ENCODE measurements at regions not wholly inside any gene's neighbourhood (a gene's known extent, or its start where the extent isn't known, plus 50 kb on each side); places are given as distances from the start of the nearest gene placed in this dataset.

DNA sequence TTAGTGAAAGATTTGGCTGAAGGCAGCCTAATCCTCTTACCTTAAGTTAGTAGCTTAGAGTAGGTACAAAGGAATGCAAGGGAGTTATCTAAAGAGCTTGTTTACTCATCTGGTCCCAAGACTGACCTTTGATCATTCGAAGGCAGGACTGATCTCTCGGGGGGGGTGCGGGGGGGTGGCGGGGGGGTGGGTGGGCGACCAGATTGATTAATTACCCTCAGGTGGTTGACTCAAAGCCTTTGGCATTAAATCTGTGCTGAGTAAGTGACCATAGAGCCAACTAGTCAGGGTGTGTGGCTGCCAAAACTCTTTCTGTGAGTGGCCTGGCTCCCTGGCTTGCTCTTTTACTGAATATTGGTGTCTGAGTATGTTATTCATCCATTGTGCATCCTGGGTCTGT lies 731.9 kb upstream of the FBXO33 start:
- H3K27ac Mint-ChIP-seq, result no peak overlapping the region
- no peaks in the 10 kb centered on the region for H3K36me3 ChIP-seq (ENCODE audit: control insufficient read depth, insufficient read depth, low read length)
- H3K9me3 Mint-ChIP-seq, result peaks cover 9 to 29% of the 10 kb centered on the region in 2 donors
- no peaks in the 10 kb centered on the region for H3K4me1 ChIP-seq (ENCODE audit: control insufficient read depth, insufficient read depth, low read length)
- ATAC-seq (no peak), DNase-seq (no peak)
- H3K4me3 Mint-ChIP-seq, result no peak overlapping the region
- H3K4me1 Mint-ChIP-seq, result no peaks in the 10 kb centered on the region
- H3K27me3 Mint-ChIP-seq (ENCODE audit: low read depth in 2 of 2), result no peaks in the 10 kb centered on the region
- H3K27me3 ChIP-seq (ENCODE audit: control insufficient read depth, insufficient read depth, low read length), result no peaks in the 10 kb centered on the region
- intact Hi-C loops (cut with micrococcal nuclease), result no loop called here
- WGBS (ENCODE audit: insufficient coverage), result 50% methylated on average over 1 of the region's 5 CpGs
- peaks cover 10% of the 10 kb centered on the region for H3K9me3 ChIP-seq (ENCODE audit: control insufficient read depth, insufficient read depth, low read length)
- no peak overlapping the region for H3K4me3 ChIP-seq (ENCODE audit: low read length)
- peaks cover 8% of the 10 kb centered on the region for H3K36me3 Mint-ChIP-seq
- TF ChIP-seq, protein P1, sequence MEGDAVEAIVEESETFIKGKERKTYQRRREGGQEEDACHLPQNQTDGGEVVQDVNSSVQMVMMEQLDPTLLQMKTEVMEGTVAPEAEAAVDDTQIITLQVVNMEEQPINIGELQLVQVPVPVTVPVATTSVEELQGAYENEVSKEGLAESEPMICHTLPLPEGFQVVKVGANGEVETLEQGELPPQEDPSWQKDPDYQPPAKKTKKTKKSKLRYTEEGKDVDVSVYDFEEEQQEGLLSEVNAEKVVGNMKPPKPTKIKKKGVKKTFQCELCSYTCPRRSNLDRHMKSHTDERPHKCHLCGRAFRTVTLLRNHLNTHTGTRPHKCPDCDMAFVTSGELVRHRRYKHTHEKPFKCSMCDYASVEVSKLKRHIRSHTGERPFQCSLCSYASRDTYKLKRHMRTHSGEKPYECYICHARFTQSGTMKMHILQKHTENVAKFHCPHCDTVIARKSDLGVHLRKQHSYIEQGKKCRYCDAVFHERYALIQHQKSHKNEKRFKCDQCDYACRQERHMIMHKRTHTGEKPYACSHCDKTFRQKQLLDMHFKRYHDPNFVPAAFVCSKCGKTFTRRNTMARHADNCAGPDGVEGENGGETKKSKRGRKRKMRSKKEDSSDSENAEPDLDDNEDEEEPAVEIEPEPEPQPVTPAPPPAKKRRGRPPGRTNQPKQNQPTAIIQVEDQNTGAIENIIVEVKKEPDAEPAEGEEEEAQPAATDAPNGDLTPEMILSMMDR (IDR thresholded peaks at IDR 0.05), result no peak
- no peak overlapping the region for H3K27ac ChIP-seq (ENCODE audit: low read length)

GRCh38 chr14:40139657-40140056 lies 707.4 kb upstream of the FBXO33 start:
- Mint-ChIP-seq H3K27me3 (ENCODE audit: low read depth in 2 of 2) (no peaks in the 10 kb centered on the region), H3K9me3 (peaks cover 26 to 27% of the 10 kb centered on the region in 2 donors), H3K27ac (no peak overlapping the region), H3K36me3 (peaks cover 14% of the 10 kb centered on the region), H3K4me1 (no peaks in the 10 kb centered on the region), H3K4me3 (no peak overlapping the region)
- ATAC-seq (no peak), DNase-seq (no peak)
- intact Hi-C loops (cut with micrococcal nuclease), result loop anchor here (1.0 kb wide), 1 partner anchor 10 kb away; no protein-coding TSS in a partner anchor
- Histone ChIP-seq H3K9me3 (ENCODE audit: control insufficient read depth, insufficient read depth, low read length) (no peaks in the 10 kb centered on the region), H3K27ac (ENCODE audit: low read length) (no peak overlapping the region), H3K27me3 (ENCODE audit: control insufficient read depth, insufficient read depth, low read length) (no peaks in the 10 kb centered on the region), H3K4me3 (ENCODE audit: low read length) (no peak overlapping the region), H3K4me1 (ENCODE audit: control insufficient read depth, insufficient read depth, low read length) (no peaks in the 10 kb centered on the region), H3K36me3 (ENCODE audit: control insufficient read depth, insufficient read depth, low read length) (no peaks in the 10 kb centered on the region)
- TF ChIP-seq, protein P1 (IDR thresholded peaks at IDR 0.05), result no peak

DNA sequence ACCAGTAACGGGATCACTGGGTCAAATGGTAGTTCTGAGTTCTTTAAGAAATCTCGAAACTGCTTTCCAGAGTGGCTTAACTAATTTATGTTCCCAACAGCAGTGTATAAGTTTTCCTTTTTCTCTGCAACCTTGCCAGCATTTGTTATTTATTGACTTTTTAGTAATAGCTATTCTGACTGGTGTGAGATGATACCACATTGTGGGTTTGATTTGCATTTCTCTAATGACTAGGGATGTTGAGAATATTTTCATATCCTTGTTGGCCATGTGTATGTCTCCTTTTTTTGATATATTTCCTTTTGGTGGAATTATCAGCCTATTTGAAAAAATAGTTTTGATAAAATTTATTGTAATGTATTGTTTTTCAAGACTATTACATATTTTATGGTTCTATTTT lies 701.2 kb upstream of the FBXO33 start:
- DNase-seq (no peak), ATAC-seq (no peak)
- peaks cover 27 to 29% of the 10 kb centered on the region in 2 donors for H3K9me3 Mint-ChIP-seq
- no peak overlapping the region for H3K27ac ChIP-seq (ENCODE audit: low read length)
- no peaks in the 10 kb centered on the region for H3K9me3 ChIP-seq (ENCODE audit: control insufficient read depth, insufficient read depth, low read length)
- H3K4me3 ChIP-seq (ENCODE audit: low read length), result no peak overlapping the region
- 83% methylated on average over 2 of the region's 2 CpGs for WGBS (ENCODE audit: insufficient coverage)
- H3K27me3 ChIP-seq (ENCODE audit: control insufficient read depth, insufficient read depth, low read length), result no peaks in the 10 kb centered on the region
- peaks cover 14% of the 10 kb centered on the region for H3K36me3 Mint-ChIP-seq
- TF ChIP-seq, protein P1 (IDR thresholded peaks at IDR 0.05), result no peak
- no peaks in the 10 kb centered on the region for H3K36me3 ChIP-seq (ENCODE audit: control insufficient read depth, insufficient read depth, low read length)
- no peaks in the 10 kb centered on the region for H3K4me1 Mint-ChIP-seq
- H3K4me3 Mint-ChIP-seq, result no peak overlapping the region
- intact Hi-C loops (cut with micrococcal nuclease), result no loop called here
- H3K27me3 Mint-ChIP-seq (ENCODE audit: low read depth in 2 of 2), result no peaks in the 10 kb centered on the region
- no peak overlapping the region for H3K27ac Mint-ChIP-seq
- H3K4me1 ChIP-seq (ENCODE audit: control insufficient read depth, insufficient read depth, low read length), result no peaks in the 10 kb centered on the region

- Mint-ChIP-seq H3K27me3 (ENCODE audit: low read depth in 2 of 2) (no peaks in the 10 kb centered on the region), H3K36me3 (no peaks in the 10 kb centered on the region), H3K27ac (no peak overlapping the region), H3K4me1 (no peaks in the 10 kb centered on the region), H3K9me3 (peaks cover 12% of the 10 kb centered on the region in 2 donors), H3K4me3 (no peak overlapping the region)
- Histone ChIP-seq H3K36me3 (ENCODE audit: control insufficient read depth, insufficient read depth, low read length) (no peaks in the 10 kb centered on the region), H3K4me1 (ENCODE audit: control insufficient read depth, insufficient read depth, low read length) (no peaks in the 10 kb centered on the region), H3K27ac (ENCODE audit: low read length) (no peak overlapping the region), H3K9me3 (ENCODE audit: control insufficient read depth, insufficient read depth, low read length) (peaks cover 2% of the 10 kb centered on the region), H3K4me3 (ENCODE audit: low read length) (no peak overlapping the region), H3K27me3 (ENCODE audit: control insufficient read depth, insufficient read depth, low read length) (no peaks in the 10 kb centered on the region)
- intact Hi-C loops (cut with micrococcal nuclease), result no loop called here
- TF ChIP-seq, protein P1 (IDR thresholded peaks at IDR 0.05), result no peak
- no peak for DNase-seq
- no peak for ATAC-seq
Observed at GRCh38 chr14:40129159-40129558, 696.9 kb upstream of the FBXO33 start.
